Central memory CD4-positive, alpha-beta T cell (primary cell): ENCODE measurements at regions not wholly inside any gene's neighbourhood (a gene's known extent, or its start where the extent isn't known, plus 50 kb on each side); places are given as distances from the start of the nearest gene placed in this dataset.
"Not testable (repeated sequence)": the region's sequence is repeated elsewhere in the genome, so short reads cannot be mapped to it uniquely, and the experiment has no call there.

Experiments
- DNase-seq: peaks from one replicate; pipeline ENCODE4 v3.0.0; 2022

DNA sequence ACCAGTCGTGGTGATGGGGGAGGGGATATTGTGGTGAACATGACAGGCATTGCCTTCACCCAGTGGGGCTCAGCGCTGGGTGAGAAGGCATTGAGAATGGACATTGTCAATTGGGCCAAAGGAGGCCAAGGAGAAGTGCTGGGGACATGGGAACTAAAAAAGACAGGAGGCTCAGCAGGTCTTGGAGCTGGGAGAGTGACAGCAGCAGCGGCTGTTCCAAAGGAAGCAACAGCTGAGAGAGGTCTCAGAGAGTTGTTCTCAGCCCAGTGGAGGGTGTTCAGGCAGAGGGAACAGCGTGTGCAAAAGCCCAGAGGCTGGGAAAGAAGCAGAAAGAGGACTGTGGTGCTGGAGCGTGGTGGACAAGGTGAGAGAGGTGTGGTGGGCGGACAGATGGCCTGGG is 56.6 kb upstream of the ASNS start:
- not testable (repeated sequence) for DNase-seq

DNA sequence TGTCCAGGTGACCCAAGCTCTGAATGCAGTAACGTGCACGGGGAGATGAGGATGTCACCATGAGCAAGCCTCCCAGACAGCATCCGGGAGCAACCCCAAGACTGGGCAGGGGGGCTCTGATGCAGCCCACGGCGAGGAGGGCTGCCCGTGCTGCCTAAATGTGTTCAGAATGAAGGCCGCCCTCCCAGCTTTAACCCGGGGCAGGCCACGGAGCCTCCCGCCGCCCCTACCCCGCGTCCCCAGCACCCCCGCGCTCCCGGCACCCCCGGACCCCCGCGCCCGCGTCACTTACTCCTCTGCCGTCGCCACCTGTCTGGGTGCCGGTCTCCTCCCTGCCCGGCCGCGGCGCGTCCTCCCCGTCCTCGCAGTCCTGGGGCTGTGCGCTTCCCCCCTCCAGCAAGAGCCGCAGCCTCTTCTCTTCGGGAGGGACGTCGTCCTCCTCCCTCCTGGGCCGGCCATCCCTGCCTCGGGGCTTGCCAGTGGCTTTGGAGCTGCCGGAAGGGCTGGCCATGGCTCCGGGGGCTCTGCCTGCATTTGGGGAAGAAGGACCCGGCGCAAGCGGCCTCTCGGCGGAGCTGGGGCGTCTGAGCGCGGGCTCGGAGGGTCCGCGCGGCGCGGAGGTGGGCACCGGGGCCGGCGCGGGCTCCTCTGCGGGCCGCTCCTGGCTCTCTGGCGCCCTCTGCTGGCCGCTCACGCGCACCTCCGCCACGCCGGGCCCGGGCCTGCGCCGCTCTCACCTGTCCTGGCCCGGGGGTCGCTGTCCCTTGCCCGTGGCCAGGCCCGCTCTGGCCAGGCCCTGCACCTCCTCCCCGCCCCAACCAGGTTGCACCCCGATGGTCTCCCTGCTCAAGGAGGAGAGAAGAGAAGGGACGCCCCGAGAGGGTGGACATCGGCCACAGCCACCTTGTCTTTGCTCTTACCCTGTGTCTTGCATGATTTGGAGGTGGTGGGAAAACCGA is 55.9 kb upstream of the ASNS start:
- peak; percentile 36 for DNase-seq
